HL-60 (cell line): ENCODE measurements at regions not wholly inside any gene's neighbourhood (a gene's known extent, or its start where the extent isn't known, plus 50 kb on each side); places are given as distances from the start of the nearest gene placed in this dataset.

ENCODE experiments used
- DNase-seq, 2 experiments: peaks; one replicate each; pipeline ENCODE4 v3.0.0-alpha.2; 2010 to 2020; ENCODE audit warnings: low read depth in 1 of 2, low spot score in 1 of 2
- H3K27ac ChIP-seq: fragments of 250-450 bp; sonication (Bioruptor Pico); replicated peaks from 2 replicates; pipeline ENCODE4 v1.5.1; 2020; ENCODE audit warnings: mild to moderate bottlenecking, moderate library complexity
- H3K27me3 ChIP-seq: fragments of 250-450 bp; sonication (Bioruptor Pico); 2 replicates; pipeline ENCODE4 v1.5.1; 2021; ENCODE audit warnings: mild to moderate bottlenecking, moderate library complexity; ENCODE audit not compliant: insufficient read depth, poor library complexity, severe bottlenecking
- H3K4me3 ChIP-seq: replicated peaks from 2 replicates; pipeline ENCODE4 v1.5.1; 2011; ENCODE audit warnings: mild to moderate bottlenecking, control low read depth, low read length; ENCODE audit not compliant: insufficient read depth
- GABPA ChIP-seq: IDR thresholded peaks from 2 replicates; pipeline ENCODE4 v1.6.1; 2012; ENCODE audit warnings: low read depth
- POLR2AphosphoS5 ChIP-seq: IDR thresholded peaks from 2 replicates; pipeline ENCODE4 v1.6.1; 2012; ENCODE audit warnings: low read depth
- SPI1 ChIP-seq: IDR thresholded peaks from 2 replicates; pipeline ENCODE4 v1.6.1; 2012; ENCODE audit warnings: low read depth, mild to moderate bottlenecking, borderline replicate concordance
- TF ChIP-seq, protein P1 (sequence below): IDR thresholded peaks from 2 replicates; pipeline ENCODE4 v1.6.1; 2012; ENCODE audit warnings: low read depth; ENCODE audit not compliant: insufficient replicate concordance
- TF ChIP-seq, protein P2 (sequence below): IDR thresholded peaks from one replicate; pipeline ENCODE4 v1.5.1; 2011; ENCODE audit warnings: low read length, control low read depth, inconsistent platforms; ENCODE audit not compliant: insufficient read depth

DNA sequence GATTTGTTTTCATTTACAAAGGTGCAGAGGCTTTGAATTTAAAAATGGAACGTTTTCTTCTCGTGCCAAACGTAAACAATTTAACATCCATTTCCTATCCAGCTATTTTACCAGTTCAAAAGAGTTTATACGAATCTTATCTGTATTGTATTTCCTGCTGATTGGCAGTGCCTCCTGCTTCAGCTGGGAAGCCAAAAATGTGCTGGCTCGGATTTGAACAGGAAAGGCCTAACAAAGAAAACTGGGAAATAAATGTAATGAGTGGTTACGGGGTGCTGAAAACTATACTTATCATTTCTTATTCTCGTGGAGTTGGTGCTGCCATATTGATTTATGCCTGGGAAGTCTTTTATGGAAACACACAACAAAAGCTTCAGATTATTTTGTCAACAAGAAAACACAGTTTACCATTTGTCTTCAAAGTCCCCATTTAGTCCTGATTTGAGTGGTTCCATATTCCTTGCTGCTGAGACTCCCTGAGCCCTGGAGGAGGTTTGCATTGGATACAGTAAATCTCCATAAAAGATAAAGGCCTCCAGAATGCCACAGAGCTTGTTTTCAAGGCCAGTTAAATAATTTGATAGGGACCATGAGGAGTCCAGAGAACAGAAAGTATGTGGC, 507.4 kb downstream of the RASEF start:
- Histone ChIP-seq H3K27ac (no peak overlapping the region), H3K27me3 (no peaks in the 10 kb centered on the region), H3K4me3 (no peak overlapping the region)
- DNase-seq, result no peak
- TF ChIP-seq, protein P1, sequence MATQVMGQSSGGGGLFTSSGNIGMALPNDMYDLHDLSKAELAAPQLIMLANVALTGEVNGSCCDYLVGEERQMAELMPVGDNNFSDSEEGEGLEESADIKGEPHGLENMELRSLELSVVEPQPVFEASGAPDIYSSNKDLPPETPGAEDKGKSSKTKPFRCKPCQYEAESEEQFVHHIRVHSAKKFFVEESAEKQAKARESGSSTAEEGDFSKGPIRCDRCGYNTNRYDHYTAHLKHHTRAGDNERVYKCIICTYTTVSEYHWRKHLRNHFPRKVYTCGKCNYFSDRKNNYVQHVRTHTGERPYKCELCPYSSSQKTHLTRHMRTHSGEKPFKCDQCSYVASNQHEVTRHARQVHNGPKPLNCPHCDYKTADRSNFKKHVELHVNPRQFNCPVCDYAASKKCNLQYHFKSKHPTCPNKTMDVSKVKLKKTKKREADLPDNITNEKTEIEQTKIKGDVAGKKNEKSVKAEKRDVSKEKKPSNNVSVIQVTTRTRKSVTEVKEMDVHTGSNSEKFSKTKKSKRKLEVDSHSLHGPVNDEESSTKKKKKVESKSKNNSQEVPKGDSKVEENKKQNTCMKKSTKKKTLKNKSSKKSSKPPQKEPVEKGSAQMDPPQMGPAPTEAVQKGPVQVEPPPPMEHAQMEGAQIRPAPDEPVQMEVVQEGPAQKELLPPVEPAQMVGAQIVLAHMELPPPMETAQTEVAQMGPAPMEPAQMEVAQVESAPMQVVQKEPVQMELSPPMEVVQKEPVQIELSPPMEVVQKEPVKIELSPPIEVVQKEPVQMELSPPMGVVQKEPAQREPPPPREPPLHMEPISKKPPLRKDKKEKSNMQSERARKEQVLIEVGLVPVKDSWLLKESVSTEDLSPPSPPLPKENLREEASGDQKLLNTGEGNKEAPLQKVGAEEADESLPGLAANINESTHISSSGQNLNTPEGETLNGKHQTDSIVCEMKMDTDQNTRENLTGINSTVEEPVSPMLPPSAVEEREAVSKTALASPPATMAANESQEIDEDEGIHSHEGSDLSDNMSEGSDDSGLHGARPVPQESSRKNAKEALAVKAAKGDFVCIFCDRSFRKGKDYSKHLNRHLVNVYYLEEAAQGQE, result no peak
- no peak for TF ChIP-seq POLR2AphosphoS5
- no peak for TF ChIP-seq GABPA
- TF ChIP-seq, protein P2, sequence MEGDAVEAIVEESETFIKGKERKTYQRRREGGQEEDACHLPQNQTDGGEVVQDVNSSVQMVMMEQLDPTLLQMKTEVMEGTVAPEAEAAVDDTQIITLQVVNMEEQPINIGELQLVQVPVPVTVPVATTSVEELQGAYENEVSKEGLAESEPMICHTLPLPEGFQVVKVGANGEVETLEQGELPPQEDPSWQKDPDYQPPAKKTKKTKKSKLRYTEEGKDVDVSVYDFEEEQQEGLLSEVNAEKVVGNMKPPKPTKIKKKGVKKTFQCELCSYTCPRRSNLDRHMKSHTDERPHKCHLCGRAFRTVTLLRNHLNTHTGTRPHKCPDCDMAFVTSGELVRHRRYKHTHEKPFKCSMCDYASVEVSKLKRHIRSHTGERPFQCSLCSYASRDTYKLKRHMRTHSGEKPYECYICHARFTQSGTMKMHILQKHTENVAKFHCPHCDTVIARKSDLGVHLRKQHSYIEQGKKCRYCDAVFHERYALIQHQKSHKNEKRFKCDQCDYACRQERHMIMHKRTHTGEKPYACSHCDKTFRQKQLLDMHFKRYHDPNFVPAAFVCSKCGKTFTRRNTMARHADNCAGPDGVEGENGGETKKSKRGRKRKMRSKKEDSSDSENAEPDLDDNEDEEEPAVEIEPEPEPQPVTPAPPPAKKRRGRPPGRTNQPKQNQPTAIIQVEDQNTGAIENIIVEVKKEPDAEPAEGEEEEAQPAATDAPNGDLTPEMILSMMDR, result no peak
- no peak for TF ChIP-seq SPI1

DNA sequence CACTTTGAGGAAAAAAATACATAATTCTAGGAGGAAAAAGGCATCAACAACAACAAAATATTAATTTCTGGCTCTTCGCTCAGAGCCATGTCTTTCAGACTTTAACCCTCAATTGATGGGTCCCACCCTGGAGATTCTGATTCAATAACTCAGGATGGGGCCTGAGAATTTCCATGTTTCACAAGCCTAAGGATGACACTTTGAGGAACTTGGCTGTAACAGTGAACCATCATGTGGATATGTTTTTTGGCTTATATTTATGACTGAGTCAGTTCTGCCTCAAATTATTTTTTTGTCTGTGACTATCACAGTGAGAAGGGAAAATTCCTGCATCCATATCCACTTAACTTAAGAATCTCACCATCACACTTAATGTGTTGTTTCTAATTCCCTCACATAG, 504.6 kb downstream of the RASEF start:
- TF ChIP-seq GABPA, result no peak
- TF ChIP-seq SPI1, result no peak
- TF ChIP-seq POLR2AphosphoS5, result no peak
- TF ChIP-seq, protein P2, result no peak
- TF ChIP-seq, protein P1, result no peak
- no peak for DNase-seq
- no peaks in the 10 kb centered on the region for H3K27me3 ChIP-seq
- no peak overlapping the region for H3K4me3 ChIP-seq
- no peak overlapping the region for H3K27ac ChIP-seq

DNA sequence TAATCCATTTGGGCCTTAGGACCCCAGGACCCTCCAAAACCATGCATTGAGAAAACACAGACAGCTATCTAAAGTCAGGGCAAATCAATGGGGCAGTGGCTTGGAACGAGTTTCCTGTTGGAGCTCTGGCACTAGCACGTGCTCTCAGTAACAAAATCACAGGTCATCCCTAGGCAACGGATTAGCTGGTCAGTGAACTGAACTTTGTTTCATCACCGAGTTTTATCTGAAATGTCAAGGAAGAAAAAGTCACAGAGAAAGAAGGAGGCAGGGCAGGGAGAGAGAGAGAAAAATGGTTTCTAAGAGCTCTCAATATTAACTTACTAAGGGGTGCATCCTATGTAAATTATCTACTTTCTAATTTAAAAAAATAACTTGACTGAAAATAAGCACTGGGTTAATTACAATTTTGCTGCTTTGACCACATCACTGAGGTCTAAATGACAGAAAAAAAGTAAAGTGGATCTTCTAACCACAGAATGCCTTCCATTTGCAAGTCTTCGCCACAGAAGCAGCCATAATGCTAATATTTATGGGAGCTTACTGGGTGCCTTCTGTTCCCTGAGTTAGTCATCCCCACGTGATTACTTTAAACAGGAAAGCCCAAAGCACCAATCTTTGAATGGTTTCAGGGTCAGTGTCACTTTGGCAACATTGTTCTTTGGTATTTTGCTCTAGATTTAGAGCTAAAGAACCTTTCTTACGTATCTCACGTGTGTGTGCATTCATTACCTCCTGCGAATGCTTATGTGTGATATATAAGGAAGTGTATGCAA, 503.9 kb downstream of the RASEF start:
- no peak for DNase-seq
- Histone ChIP-seq H3K4me3 (no peak overlapping the region), H3K27ac (no peak overlapping the region), H3K27me3 (no peaks in the 10 kb centered on the region)
- TF ChIP-seq, protein P2, result no peak
- TF ChIP-seq, protein P1, result no peak
- no peak for TF ChIP-seq POLR2AphosphoS5
- no peak for TF ChIP-seq GABPA
